Stimulated activated CD4-positive, alpha-beta T cell treated with anti-CD3 and anti-CD28 coated beads, Interleukin-15, amount 100 ng/mL, for 24 hours (primary cell): ENCODE measurements at regions not wholly inside any gene's neighbourhood (a gene's known extent, or its start where the extent isn't known, plus 50 kb on each side); places are given as distances from the start of the nearest gene placed in this dataset.
"Not testable (repeated sequence)": the region's sequence is repeated elsewhere in the genome, so short reads cannot be mapped to it uniquely, and the experiment has no call there.

Source experiments
- DNase-seq: peaks from one replicate; pipeline ENCODE4 v3.0.0-alpha.2; 2020

GRCh38 chr2:72031346-72032110 is 116.1 kb downstream of the CYP26B1 start:
- no peak for DNase-seq

- DNase-seq = no peak
Measured at GRCh38 chr2:72028996-72029395, 118.7 kb downstream of the CYP26B1 start.

GRCh38 chr2:72028351-72028995 is 119.2 kb downstream of the CYP26B1 start:
- no peak for DNase-seq

GRCh38 chr2:72027426-72028161 is 120.1 kb downstream of the CYP26B1 start:
- no peak for DNase-seq

- no peak for DNase-seq
Measured at GRCh38 chr2:72026819-72027425, 120.7 kb downstream of the CYP26B1 start.

GRCh38 chr2:72024451-72025175 is 123.0 kb downstream of the CYP26B1 start:
- DNase-seq = no peak

GRCh38 chr2:72023678-72024390 is 123.8 kb downstream of the CYP26B1 start:
- DNase-seq = no peak

- DNase-seq = not testable (repeated sequence)
Measured at GRCh38 chr2:72021371-72021770, 126.3 kb downstream of the CYP26B1 start.

GRCh38 chr2:72015266-72015665 is 132.4 kb downstream of the CYP26B1 start:
- no peak for DNase-seq

- no peak for DNase-seq
Measured at GRCh38 chr2:72014831-72015230, 132.8 kb downstream of the CYP26B1 start.

GRCh38 chr2:72013726-72014125 is 133.9 kb downstream of the CYP26B1 start:
- DNase-seq = no peak

- no peak for DNase-seq
Measured at GRCh38 chr2:72012886-72013574, 134.6 kb downstream of the CYP26B1 start.

- no peak for DNase-seq
Measured at GRCh38 chr2:72011791-72012190, 135.9 kb downstream of the CYP26B1 start.

GRCh38 chr2:72011370-72011689 is 136.3 kb downstream of the CYP26B1 start:
- DNase-seq = no peak

- no peak for DNase-seq
Measured at GRCh38 chr2:72010647-72011369, 136.9 kb downstream of the CYP26B1 start.

- no peak for DNase-seq
Measured at GRCh38 chr2:72008608-72009007, 139.1 kb downstream of the CYP26B1 start.

GRCh38 chr2:72007402-72007801 is 140.3 kb downstream of the CYP26B1 start:
- no peak for DNase-seq

GRCh38 chr2:72006188-72006736 is 141.4 kb downstream of the CYP26B1 start:
- no peak for DNase-seq

- DNase-seq = no peak
Measured at GRCh38 chr2:72004976-72005375, 142.7 kb downstream of the CYP26B1 start.

GRCh38 chr2:72004201-72004915 is 143.3 kb downstream of the CYP26B1 start:
- DNase-seq = no peak
